Lung (tissue), 11 donors: ENCODE measurements at regions not wholly inside any gene's neighbourhood (a gene's known extent, or its start where the extent isn't known, plus 50 kb on each side); places are given as distances from the start of the nearest gene placed in this dataset.

ENCODE experiments used
- ATAC-seq: fragments of 200-7000 bp; cut with Tn5 transposase; one replicate; pipeline ENCODE4 v1.9.1; 2020; ENCODE audit warnings: moderate number of reproducible peaks; ENCODE audit not compliant: insufficient read depth, low FRiP score
- DNase-seq, 3 donors: peaks; one replicate each; pipeline ENCODE4 v3.0.0-alpha.2; 2013 to 2017
- H3K27ac ChIP-seq, 2 donors: one replicate each; pipeline ENCODE4 v1.5.1; 2013; ENCODE audit warnings: mild to moderate bottlenecking in 2 of 2, moderate library complexity in 2 of 2, control low read depth in 1 of 2, inconsistent platforms in 1 of 2, low read depth in 1 of 2, low read length in 1 of 2
- H3K27me3 ChIP-seq, 3 donors: one replicate each; pipeline ENCODE4 v1.5.1; 2013; ENCODE audit warnings: low read length in 2 of 3; ENCODE audit not compliant: control insufficient read depth in 3 of 3, insufficient read depth in 3 of 3
- H3K36me3 ChIP-seq, 4 donors: one replicate each; pipeline ENCODE4 v1.5.1; 2013; ENCODE audit warnings: low read length in 4 of 4, mild to moderate bottlenecking in 1 of 4, moderate library complexity in 1 of 4; ENCODE audit not compliant: control insufficient read depth in 4 of 4, insufficient read depth in 4 of 4
- H3K4me1 ChIP-seq, 5 donors: one replicate each; pipeline ENCODE4 v1.5.1; 2013; ENCODE audit warnings: low read length in 5 of 5, mild to moderate bottlenecking in 2 of 5, moderate library complexity in 1 of 5; ENCODE audit not compliant: control insufficient read depth in 5 of 5, insufficient read depth in 5 of 5
- H3K4me3 ChIP-seq: one replicate; pipeline ENCODE4 v1.5.1; 2013; ENCODE audit warnings: mild to moderate bottlenecking, control low read depth, moderate library complexity
- H3K9ac ChIP-seq, 2 donors: one replicate each; pipeline ENCODE4 v1.5.1; 2013; ENCODE audit warnings: low read length in 2 of 2, control low read depth in 1 of 2; ENCODE audit not compliant: insufficient read depth in 1 of 2
- H3K9me3 ChIP-seq, 4 donors: one replicate each; pipeline ENCODE4 v1.5.1; 2013; ENCODE audit warnings: low read length in 3 of 4, mild to moderate bottlenecking in 1 of 4, moderate library complexity in 1 of 4; ENCODE audit not compliant: control insufficient read depth in 4 of 4, insufficient read depth in 3 of 4
- CTCF ChIP-seq: IDR thresholded peaks from 2 replicates; pipeline ENCODE4 v1.5.1; 2012; ENCODE audit warnings: mild to moderate bottlenecking; ENCODE audit errors: control extremely low read depth, extremely low read depth
- WGBS, 2 donors: extraction: QIAGEN DNeasy Blood & Tissue Kit; methylation state at CpG; one replicate each; pipeline ENCODE4 v1.1.7; 2013; 5-methylcytosine and 5-hydroxymethylcytosine counted together
- donor health status: control.
- donor health status: control.
- donor health status: Bipolar disorder and iron deficiency.
- donor health status: healthy.
- donor health status: DM: yes; HTN: yes; CAD: no.

DNA sequence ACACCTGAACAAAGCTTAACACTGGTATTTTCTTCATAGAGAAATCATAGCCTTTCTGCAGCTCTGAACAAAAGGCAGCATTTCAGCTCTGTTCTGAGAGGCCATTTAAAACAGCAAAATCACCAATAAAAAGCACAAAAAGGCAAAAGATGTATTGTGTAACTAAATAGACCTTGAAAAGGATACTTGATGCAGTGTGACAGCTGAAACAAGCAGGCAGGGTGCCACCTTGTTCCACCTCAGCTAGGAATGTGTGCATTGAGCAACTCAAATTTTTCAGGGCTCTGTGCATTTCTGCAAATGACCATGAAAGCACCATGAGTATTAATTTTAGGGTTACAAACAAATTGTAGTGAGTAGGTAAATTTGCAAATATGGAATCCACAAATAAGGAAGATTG lies 65.8 kb downstream of the RHOU start:
- no peak for TF ChIP-seq CTCF
- H3K27me3 ChIP-seq, result no peaks in the 10 kb centered on the region
- peaks cover 0 to 66% (median 26%) of the 10 kb centered on the region in 5 donors for H3K4me1 ChIP-seq
- no peaks in the 10 kb centered on the region for H3K36me3 ChIP-seq
- ATAC-seq (no peak), DNase-seq (peak in 1 of 3 donors; percentile 51)
- no peak overlapping the region for H3K4me3 ChIP-seq
- no peak overlapping the region for H3K27ac ChIP-seq
- H3K9me3 ChIP-seq, result peaks cover 0 to 4% (median 0%) of the 10 kb centered on the region in 4 donors
- no peak overlapping the region for H3K9ac ChIP-seq

DNA sequence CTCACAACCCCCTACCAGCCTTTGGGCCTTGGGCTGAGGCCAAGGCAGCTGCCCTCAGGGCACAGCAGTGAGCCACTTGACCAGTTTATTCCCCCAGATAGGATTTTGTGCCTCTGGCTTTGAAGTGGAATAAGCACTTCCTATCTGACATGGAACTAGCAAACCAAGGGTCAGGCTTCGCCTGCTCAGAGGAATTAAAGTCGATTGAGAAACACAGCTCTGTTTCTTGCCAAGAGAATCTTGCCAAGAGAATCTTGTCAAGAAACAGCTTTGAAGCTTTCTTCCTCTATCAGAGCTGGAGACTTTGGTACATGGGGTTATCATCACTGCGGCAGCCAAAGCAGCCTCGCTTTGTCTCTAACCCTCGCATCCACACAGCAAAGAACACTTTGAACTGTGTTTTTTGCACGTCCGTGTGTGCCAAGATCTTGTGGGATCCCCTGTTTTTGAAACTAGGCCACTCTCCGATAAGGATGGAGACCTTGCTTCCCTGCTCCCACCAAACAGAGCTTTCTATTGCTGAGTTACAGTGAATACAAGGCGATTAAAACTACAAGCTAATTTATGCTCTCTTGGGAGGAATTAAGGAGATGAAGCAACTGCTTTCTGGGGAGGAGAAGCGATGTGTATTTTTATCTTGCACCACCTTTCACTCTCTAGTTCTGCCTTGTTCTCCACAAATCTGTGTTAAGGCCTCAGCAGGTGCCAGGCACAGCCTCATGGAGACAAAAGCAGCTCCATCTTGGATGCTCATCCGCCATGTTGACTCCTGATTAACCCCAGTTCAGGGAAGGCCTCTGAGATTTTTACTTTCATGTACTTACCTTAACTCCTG lies 67.3 kb downstream of the RHOU start:
- Histone ChIP-seq H3K4me1 (peaks cover 0 to 65% (median 26%) of the 10 kb centered on the region in 5 donors), H3K9me3 (peaks cover 0 to 4% (median 0%) of the 10 kb centered on the region in 4 donors), H3K36me3 (no peaks in the 10 kb centered on the region), H3K27ac (peak overlapping the region in 1 of 2 donors; percentile 62), H3K9ac (no peak overlapping the region), H3K4me3 (no peak overlapping the region), H3K27me3 (no peaks in the 10 kb centered on the region)
- 60 to 64% methylated on average over 11 of the region's 11 CpGs for WGBS, 2 donors
- no peak for TF ChIP-seq CTCF
- DNase-seq (peak; percentile 90 to 99 (median 98)), ATAC-seq (peak; percentile 71)

GRCh38 chr1:228803421-228803820 lies 68.1 kb downstream of the RHOU start:
- Histone ChIP-seq H3K9me3 (peaks cover 0 to 4% (median 0%) of the 10 kb centered on the region in 4 donors), H3K9ac (no peak overlapping the region), H3K27me3 (no peaks in the 10 kb centered on the region), H3K4me3 (no peak overlapping the region), H3K4me1 (peaks cover 0 to 57% (median 23%) of the 10 kb centered on the region in 5 donors), H3K36me3 (no peaks in the 10 kb centered on the region), H3K27ac (no peak overlapping the region)
- no peak for TF ChIP-seq CTCF
- ATAC-seq (no peak), DNase-seq (no peak)
- WGBS, 2 donors, result 93 to 95% methylated on average over 5 to 6 of the region's 6 CpGs
